ENCODE measurements at regions not wholly inside any gene's neighbourhood (a gene's known extent, or its start where the extent isn't known, plus 50 kb on each side); places are given as distances from the start of the nearest gene placed in this dataset.
"Not testable (repeated sequence)": the region's sequence is repeated elsewhere in the genome, so short reads cannot be mapped to it uniquely, and the experiment has no call there.

GRCh38 chr9:99488131-99489059 is 266.3 kb downstream of the SEC61B start:
- no peak for DNase-seq

GRCh38 chr9:99489060-99489413 is 267.0 kb downstream of the SEC61B start:
- no peak for DNase-seq

- DNase-seq = no peak
These were observed 268.6 kb downstream of the SEC61B start for GRCh38 chr9:99490729-99491128.

- no peak for DNase-seq
These were observed 269.5 kb downstream of the SEC61B start for GRCh38 chr9:99491408-99492158.

GRCh38 chr9:99497641-99498040 is 275.6 kb downstream of the SEC61B start:
- no peak for DNase-seq

- not testable (repeated sequence) for DNase-seq
These were observed 276.9 kb downstream of the SEC61B start for GRCh38 chr9:99498979-99499378.

GRCh38 chr9:99505936-99506335 is 283.9 kb downstream of the SEC61B start:
- DNase-seq = no peak

- no peak for DNase-seq
These were observed 284.8 kb downstream of the SEC61B start for GRCh38 chr9:99506747-99507348.

GRCh38 chr9:99509065-99509745 is 287.1 kb downstream of the SEC61B start:
- no peak for DNase-seq

GRCh38 chr9:99509900-99510535 is 287.9 kb downstream of the SEC61B start:
- no peak for DNase-seq

GRCh38 chr9:99511723-99512122 is 289.6 kb downstream of the SEC61B start:
- DNase-seq = no peak

GRCh38 chr9:99513441-99514112 is 291.5 kb downstream of the SEC61B start:
- DNase-seq = no peak

GRCh38 chr9:99515093-99515492 is 293.0 kb downstream of the SEC61B start:
- no peak for DNase-seq

- DNase-seq = no peak
These were observed 294.0 kb downstream of the SEC61B start for GRCh38 chr9:99515895-99516656.

- DNase-seq = no peak
These were observed 294.6 kb downstream of the SEC61B start for GRCh38 chr9:99516657-99517049.

GRCh38 chr9:99523838-99524237 is 297.8 kb upstream of the NR4A3 start:
- DNase-seq = no peak

- DNase-seq = no peak
These were observed 290.4 kb upstream of the NR4A3 start for GRCh38 chr9:99531313-99531712.

- no peak for DNase-seq
These were observed 288.3 kb upstream of the NR4A3 start for GRCh38 chr9:99533421-99533820.

GRCh38 chr9:99537996-99538395 is 283.7 kb upstream of the NR4A3 start:
- no peak for DNase-seq

- no peak for DNase-seq
These were observed 277.2 kb upstream of the NR4A3 start for GRCh38 chr9:99544526-99544925.

- no peak for DNase-seq
These were observed 272.2 kb upstream of the NR4A3 start for GRCh38 chr9:99549441-99549840.

All from activated T-cell treated with anti-CD3 and anti-CD28 coated beads for 4 hours (primary cell).